ENCODE measurements at regions not wholly inside any gene's neighbourhood (a gene's known extent, or its start where the extent isn't known, plus 50 kb on each side); places are given as distances from the start of the nearest gene placed in this dataset.
"Not testable (repeated sequence)": the region's sequence is repeated elsewhere in the genome, so short reads cannot be mapped to it uniquely, and the experiment has no call there.

DNA sequence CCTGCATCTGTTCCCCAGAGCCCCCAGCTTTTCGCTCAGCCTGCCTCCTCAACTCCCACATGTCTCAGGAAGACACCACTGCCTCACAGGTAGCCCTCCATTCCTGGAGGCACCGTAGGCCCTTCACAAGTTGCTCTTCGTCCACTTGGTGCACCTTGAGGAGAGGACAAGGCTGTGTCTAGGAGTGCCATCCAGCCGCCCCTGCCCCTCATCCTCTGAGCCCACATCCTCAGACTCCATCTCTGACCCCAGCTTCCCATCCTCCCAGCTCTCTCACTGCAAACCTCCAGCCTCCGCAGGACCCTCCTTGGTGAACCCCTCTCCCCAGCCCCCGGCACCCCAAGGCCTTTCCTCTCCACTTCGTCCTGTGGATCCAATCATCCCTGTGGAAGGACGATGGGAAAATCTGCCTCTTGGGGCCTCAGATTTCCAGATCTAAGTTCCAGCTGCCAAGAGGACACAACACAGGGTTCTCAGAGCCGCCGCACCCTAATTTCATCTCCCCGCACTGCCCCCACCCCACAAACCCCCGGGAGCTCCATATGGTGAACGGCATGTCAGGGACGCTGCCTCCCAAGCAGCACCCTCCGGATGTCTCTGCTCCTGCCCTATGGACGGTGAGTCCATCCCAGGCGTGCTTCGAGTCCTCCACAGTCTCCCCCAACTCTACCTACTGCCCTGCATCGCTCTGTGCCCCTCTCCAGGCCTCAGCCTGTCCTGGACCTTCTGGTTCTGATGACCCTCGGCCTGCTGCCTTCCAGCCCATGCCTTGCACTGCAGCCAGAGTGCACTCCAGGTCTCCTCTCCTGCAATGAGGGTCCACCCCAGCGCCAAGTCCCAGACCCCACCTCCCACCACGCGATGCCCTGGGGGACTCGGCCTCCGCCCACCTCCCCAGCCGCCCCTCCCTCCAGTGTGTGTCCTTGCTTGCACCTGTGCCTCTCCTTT is 314.1 kb upstream of the DIO3 start:
- no peak for DNase-seq (ENCODE audit: low spot score)

DNA sequence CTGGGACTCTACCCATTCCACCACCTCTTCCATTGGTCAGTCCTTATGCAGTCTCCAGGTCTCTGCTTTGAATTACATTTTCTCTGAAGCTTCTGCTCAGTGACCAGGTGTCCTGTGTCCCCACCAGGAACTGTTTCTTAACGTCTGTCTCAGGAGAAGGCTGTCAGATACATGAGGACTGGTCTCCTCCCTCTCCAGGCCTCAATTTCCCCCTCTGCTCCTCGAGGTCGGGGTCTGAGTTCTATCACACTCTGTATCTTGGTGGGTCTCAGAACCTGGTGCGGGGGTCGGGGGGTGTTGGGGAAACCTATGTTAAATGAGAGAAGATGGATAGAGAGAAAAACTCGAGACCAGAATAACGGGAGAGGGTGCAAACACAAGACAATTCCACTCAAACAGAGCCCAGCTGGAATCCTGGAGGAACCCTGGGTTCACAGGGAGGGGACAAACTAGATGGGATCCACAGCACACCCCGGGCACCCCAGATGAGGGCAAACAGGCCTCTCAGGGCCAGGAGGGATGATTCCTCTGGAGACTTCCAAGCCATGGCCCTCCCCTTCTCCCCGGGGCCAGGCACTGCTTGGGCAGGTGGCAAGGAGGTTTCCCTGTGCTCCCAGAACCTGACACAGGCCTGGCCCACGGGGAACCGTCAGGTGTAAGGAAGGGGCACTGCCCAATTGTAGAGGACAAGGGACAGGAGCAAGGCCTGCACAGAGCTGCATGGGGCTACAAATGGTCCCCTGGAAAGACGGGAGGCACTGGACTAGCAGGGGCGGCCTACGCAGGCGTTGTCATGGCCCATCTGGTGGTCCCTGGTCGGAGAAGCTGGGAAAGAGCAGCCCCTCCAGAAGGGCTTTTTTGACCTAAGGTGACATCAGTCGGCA is 313.2 kb upstream of the DIO3 start:
- DNase-seq (ENCODE audit: low spot score), result no peak

DNA sequence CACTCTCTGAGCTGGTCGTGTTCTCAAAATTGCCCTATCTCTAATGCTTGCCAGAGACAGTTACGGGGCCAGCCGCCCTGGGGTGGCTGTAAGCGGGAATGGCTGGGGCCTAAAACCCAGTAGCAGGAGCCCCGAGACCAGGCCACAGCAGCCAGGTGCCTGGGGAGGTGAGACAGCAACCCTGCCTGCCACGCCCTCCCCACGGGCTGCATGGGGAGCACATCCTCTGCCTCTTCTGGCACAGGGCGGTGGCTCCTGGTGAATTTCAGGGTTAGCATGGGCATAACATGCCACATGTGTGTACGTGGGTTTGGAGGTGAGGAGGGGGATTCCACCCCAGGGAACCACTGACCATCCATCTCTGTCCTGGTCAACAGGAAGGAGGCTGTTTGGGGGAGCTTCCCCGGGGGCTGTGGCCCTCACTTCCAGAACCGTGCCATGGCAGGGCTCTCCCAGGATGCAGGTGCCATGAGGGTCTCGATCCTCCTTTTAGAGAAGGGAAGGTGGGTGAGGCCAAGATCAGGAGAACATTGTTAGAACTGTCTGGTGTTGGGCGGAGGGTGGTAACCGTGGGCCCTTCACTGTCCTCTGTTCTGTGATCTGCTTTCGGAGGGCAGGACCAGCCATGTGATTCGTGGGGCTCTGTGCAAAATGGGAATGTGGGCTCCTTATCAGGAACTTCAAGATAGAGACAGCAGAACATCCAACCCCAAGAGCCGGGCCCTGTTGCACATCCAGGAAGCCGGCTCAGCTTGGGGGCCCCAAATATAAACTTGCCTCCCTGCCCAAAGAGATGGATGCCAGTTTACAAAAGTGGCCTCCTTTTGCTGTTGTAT is 312.2 kb upstream of the DIO3 start:
- DNase-seq (ENCODE audit: low spot score), result no peak

DNA sequence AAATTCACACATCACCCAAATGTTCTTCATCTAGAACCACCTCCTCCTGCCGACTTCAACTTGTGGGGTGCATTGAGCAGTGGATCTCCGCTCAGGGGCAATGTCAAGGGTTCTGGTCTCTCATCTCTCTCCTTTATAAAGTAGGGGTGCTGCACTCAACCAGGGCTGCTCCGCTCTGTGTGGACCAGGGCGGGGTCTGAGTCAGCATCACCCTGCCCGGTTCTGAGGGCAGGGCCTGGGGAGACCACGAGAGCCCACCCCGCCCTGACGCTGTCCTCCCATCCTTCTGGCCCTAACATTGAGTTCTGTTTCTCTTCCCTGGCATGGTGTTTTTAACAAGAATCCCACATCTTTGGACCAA is 311.6 kb upstream of the DIO3 start:
- DNase-seq (ENCODE audit: low spot score), result no peak

DNA sequence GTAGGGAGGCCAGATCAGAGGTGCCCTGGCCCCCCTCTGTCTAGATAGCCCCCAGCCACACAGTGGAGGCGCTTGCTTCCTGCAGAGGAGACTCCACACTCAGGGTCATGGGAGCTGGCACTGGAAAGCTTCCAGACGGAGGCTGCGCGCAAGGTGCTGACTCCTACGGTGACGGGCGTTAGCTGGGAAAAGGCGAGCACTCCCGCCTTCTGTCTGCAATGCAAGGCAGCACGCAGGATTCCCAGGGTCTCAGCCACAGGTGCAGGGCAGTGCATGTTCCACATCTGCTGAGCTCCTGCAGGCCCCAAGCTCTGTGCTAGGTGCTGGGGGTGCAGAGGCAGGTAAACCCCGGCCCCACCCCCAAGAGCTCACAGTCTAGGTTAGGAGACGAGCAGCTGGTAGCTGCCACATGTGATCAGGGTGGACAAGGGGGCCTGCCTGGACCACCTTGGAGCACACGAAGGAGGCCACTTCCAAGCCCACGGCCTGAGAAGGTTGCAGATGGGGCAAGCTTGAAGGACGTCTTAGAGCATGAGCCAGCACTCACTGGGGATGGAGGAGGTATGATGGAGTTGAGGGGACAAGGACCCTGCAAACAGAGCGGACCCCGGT is 310.9 kb upstream of the DIO3 start:
- no peak for DNase-seq (ENCODE audit: low spot score)

DNA sequence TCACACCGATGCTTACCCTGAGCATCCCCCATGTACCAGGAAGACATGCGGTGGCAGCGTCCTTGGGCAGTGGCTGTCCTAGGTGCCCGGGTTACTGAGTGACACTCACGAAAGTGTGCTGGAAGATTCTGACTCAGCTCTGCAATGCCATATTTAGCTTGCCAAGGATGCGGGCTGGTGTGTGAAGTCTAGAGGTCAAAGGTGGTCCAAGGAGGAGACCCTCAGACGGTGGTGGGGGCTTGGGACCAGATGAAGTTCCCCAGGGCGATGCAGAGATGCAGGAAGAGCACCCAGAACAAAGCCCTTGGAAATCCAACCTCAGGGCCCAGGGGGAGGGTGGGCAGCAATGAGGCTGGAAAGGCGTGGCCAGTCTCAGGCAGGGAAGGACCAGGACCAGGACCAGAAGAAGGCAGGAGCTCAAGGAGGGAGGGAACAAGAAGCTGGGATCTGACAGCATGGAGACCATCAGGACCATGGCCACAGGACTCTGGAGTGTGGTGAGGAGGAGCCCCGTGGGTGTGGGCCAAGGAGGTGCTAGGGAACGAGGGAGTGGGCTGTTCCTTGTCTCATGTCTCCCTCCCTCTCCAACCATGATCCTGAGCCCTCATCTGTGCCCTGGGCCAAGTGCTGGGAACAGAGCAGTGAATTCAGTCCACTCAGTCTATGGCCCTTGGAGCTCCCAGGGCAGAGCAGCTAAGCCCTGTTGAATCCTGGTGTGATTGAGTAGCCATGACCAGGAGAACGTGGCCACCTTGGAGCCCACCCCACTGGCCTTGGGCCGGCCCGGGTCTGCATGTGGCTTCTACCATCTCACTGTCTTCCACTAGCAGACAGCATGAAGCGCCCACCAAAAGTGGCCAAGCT is 310.1 kb upstream of the DIO3 start:
- no peak for DNase-seq (ENCODE audit: low spot score)

DNA sequence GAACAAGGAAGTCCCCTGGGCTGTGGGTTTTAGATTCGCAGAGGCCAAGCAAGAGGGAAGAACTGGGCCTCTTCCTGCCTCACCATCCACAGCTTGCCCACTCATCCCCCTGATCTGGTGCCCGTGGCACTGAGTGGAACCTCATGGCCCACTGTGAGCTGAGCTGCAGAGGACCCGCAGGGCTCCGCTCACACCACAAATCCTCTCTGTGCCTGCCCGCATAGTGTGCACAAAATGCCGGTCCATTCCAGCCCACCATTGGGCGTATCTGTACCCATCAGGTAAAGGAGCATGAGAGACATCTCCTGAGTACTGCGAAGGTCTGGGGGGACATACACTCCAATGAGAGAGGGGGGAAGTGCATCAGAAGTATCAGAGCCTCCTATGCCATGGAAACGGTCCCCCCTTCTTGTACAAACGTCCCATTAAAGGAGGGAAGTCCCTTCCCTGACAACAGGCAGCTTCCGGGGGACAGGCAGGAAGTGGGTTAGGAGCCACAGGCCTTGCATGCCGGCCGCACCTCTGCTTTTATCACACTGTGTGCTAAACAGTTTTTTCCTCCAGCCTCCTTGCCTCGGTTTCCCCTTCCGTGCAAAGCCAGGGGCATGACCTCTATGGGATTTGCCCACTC is 309.4 kb upstream of the DIO3 start:
- no peak for DNase-seq (ENCODE audit: low spot score)

DNA sequence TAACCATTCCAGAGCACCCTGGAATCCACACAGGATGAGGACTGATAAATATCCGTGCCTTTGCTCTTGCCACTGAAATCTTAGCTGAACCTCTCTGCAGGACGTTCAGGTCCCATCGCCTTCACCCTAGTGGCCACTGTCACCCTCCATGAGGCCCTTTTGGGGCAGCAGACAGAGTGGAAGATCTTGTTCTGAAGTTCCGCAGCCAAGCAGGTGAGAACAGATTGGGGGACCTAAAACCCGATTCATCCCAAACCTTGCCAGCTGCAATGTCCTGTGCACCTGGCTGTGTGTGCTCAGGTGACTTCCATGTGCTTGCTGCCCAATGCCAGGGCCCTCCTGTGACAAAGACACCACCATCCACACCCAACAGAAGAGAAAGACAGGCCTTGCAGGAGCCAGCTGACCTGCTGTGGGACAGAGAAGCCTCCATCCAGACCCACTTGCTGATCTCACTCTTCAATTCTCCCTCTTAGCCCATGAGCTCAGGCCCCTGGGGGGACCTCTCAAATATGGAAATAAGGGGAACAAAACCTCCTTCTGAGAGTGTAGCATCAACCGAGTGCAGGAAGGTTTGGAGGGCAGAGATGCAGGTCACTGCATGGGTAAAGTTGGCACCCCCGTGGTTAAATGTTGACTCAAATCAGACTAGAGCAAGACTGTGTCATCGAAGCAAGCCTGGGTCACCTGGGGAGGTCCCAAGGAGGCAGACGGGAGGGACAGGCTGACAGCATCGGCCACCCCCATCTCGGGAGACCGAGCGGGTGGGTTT is 308.7 kb upstream of the DIO3 start:
- DNase-seq (ENCODE audit: low spot score), result no peak

DNA sequence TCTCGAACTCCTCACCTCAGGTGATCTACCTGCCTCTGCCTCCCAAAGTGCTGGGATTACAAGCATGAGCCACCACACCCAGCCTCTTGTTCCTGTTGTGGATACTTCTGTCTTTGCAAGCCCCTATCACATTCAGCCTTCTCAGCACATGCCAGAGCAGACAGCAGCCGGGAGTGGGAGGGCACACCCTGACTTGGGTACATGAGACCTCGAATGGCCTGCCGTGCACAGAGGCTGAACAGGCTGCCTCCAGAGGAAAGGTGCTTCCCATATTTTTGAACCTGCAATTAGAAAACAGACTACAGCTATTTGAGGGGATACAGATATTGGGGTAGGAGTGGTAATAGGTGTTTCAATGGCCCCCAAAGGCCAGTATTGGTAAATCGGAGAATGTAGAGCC is 307.3 kb upstream of the DIO3 start:
- no peak for DNase-seq (ENCODE audit: low spot score)

DNA sequence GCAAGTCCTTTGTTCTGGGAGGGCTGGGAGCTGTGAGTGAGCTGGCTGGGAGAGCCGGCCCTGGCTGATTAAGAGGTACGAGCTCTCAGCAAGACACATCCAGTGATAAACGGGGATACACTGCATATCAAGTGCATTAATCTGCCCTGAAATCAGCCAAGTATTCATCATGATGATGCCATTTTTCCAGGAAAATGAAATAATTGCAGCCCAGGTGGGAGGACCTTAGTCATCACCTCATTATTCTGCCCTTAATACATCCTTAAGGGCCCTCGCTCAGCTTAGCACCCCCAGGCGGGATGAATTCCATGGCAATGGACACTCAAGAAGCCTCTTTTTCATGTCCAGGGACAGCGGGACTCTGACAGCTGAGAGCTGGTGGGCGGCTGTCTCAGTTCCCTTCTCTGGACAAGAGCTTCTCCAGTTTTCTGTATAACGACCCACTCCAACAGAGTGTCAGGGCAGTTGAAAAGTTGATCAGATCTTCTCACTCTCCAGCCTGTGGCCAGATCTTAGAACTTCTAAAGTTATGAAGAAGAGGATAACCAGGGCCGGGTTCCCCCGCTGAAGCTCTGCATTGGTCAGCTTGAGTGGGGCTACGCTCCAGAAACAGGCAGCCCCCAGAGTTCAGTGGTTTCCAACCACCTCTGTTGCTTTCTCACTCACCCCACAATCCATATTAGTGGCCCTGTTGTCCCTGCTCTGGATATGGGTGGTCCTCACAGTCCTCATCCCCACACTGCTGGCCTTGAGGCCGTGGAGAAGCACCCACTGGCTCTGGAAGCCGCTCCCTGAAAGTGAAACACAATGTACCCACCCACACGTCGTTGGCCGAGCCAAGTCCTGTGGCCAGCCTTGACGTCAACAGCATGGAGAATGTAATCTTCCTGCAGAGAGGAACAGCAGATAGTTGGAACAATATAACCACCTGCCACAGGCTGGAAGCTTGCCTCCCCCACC is 306.2 kb upstream of the DIO3 start:
- DNase-seq (ENCODE audit: low spot score), result no peak

DNA sequence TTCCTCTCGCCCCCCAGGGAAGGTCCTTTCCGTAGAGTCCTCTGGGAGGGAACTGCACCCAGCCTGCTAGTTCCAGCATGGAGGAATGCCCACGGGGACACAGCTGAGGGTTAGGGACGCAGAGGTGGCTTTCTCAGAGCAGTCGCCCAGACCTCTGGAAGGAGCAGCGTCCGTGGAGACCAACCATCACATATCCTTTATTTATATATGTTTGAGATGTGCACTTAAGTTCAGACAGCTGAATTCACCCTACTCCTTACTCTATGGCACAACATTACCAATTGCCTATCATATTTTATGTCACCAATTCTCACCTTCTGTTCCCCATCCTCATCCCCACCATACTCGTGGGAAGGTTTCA is 305.6 kb upstream of the DIO3 start:
- no peak for DNase-seq (ENCODE audit: low spot score)

DNA sequence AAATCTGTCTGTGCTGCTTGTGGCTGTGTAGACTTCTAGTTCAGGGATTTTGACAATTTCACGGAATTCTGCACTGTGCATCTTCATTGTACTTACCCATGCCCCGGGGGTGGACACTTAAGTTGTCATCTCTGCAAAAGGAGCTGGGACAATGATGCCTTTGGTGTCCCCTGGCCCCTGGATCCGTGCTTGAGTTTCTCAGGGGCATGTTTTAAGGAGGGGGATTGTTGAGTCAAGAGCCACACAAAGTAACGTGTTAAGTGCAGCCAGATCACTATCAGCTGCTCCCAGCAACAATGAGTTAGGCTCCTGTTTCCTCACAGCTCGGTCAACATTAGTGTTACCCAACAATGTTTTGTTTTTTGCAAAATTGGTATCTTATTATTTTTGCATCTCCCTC is 305.0 kb upstream of the DIO3 start:
- no peak for DNase-seq (ENCODE audit: low spot score)

DNA sequence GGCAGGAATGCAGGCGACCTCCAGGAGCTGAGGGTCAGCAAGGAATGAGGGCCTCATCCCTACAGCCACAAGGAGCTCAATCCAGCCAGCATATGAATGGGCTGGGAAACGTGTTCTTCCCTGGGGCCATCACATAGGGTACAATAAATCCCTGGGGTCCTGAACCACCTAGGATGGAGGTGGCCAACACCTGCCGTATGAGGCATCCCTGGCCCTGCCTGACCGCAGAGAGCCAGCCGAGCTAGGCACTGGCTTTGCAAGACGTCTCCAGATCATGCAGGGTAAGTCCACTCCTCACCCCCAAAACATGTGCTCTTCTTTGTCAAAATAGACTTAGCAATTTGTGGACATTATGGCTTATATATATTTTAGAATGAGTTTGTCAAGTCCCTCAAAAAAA is 303.7 kb upstream of the DIO3 start:
- no peak for DNase-seq (ENCODE audit: low spot score)

DNA sequence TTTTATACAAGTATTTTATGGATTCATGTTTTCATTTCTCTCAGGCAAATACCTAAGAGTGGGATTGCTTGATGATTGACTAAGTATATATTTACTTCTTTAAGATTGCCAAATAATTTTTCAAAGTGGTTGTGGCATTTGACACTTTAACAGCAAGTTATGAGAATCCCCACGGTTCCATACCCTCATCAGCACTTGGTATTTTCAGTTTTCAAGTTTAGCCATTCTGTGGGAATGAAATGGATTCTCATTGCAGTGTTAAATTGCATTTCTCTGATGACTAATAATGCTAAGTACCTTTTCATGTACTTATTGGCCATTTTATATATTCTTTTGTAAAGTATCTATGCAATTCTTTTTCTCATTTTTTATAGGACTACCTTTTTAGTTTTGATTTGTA is 301.5 kb upstream of the DIO3 start:
- DNase-seq (ENCODE audit: low spot score), result no peak

DNA sequence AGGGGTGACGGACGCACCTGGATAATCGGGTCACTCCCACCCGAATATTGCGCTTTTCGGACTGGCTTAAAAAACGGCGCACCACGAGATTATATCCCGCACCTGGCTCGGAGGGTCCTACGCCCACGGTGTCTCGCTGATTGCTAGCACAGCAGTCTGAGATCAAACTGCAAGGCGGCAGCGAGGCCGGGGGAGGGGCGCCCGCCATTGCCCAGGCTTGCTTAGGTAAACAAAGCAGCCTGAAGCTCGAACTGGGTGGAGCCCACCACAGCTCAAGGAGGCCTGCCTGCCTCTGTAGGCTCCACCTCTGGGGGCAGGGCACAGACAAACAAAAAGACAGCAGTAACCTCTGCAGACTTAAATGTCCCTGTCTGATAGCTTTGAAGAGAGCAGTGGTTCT is 294.9 kb upstream of the DIO3 start:
- DNase-seq (ENCODE audit: low spot score), result not testable (repeated sequence)

DNA sequence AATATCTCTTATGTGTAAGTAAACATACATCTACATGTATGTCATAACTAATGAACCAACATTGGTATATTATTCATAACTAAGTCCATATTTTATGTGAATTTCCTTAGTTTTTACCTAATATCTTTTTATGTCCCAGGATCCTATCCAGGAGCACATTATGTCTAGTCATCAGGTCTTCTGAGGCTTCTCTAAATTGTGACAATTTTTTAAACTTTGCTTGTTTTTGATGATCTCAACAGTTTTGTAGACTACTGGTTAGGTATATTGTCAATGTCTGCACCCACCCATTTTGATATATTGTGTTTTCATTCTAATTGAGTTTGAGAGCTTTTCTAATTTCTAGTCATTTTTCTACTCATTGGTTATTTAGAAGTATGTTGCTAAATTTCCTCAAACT is 288.2 kb upstream of the DIO3 start:
- no peak for DNase-seq (ENCODE audit: low spot score)

DNA sequence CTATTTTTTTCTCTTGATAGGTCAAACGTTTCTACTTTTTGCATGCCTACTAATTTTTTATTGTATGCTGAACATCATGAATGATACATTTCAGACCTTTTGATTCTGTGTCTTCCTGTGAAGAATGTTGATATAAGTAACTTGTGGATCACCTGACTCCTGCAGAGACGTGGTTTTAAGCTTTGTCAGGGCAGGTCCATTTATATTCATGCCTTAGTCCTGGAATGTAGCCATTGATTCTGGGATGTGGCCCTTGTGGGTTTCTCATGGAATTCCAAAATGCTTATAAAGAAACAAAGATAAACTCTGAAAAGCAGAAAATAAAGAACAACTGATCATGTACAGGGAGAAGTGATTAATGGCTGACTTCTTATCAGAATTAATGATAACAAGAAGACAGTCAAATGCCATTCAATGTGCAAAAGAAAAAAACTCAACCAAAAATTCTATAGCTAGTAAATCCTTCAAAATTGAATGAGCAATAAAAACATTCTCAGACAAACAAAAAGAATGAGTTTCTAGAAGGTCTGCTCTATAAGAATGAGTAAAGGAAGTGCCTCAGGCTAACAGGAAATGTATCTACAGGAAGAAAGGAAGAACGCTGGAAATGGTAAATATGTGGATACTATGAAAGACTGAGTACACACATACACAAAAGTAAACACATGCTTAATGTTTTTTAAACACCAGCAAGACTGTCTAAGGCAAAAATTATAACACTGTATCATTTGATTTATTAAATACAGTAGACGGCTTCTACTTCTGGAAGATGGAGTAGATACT is 284.8 kb upstream of the DIO3 start:
- no peak for DNase-seq (ENCODE audit: low spot score)

All from A172 (cell line).